HepG2 (cell line): ENCODE measurements at regions not wholly inside any gene's neighbourhood (a gene's known extent, or its start where the extent isn't known, plus 50 kb on each side); places are given as distances from the start of the nearest gene placed in this dataset.

Source experiments
- ATAC-seq: fragments of 200-7000 bp; cut with Tn5 transposase; 3 replicates; pipeline ENCODE4 v1.9.1; 2020; ENCODE audit warnings: mild to moderate bottlenecking, moderate library complexity
- BruUV-seq: library from RNA; stranded (reverse); fragments of 400-500 nt; replicated peaks from 2 replicates; lab custom pipeline; 2021; lab: Mats Ljungman, UMichigan
- CTCF ChIA-PET: fragments of 300-600 bp; formaldehyde crosslinking; extraction: SDS; loops from one replicate; lab custom pipeline; 2021; ENCODE audit warnings: low total read pairs, inconsistent platforms, low intra/inter-chr PET ratio; lab: Yijun Ruan, JAX
- POLR2A ChIA-PET: fragments of 350-600 bp; sonication (Branson Sonifier 250); formaldehyde crosslinking; loops from one replicate; lab custom pipeline; 2020; ENCODE audit warnings: antibody characterized with exemption, inconsistent platforms; lab: Yijun Ruan, JAX
- DNase-seq: peaks from one replicate; pipeline ENCODE4 v3.0.0-alpha.2; 2015; ENCODE audit warnings: low spot score
- FAIRE-seq: peaks from 3 replicates; lab custom pipeline; 2011; peaks lifted over from hg19 to GRCh38; lab: Jason Lieb, UNC
- H2AFZ ChIP-seq: one replicate; pipeline ENCODE4 v1.6.1; 2011; ENCODE audit warnings: low read length, inconsistent platforms
- H3K27ac ChIP-seq: fragments of 300-600 bp; 3 replicates; pipeline ENCODE4 v1.8.0; 2011; ENCODE audit warnings: mixed run types, mild to moderate bottlenecking, mixed read lengths, low read length, inconsistent platforms; ENCODE audit not compliant: insufficient read depth; ENCODE audit errors: extremely low read length
- H3K27me3 ChIP-seq, 2 experiments: fragments of 200-600 bp in 1 of 2; 2 replicates in 1 of 2; 3 replicates in 1 of 2; pipeline versions ENCODE4 v1.6.0 to v1.8.0; 2011; ENCODE audit warnings: low read length in 2 of 2, mild to moderate bottlenecking in 2 of 2, moderate library complexity in 2 of 2, inconsistent platforms in 1 of 2; ENCODE audit not compliant: insufficient read depth in 2 of 2, control insufficient read depth in 1 of 2
- H3K36me3 ChIP-seq, 2 experiments: fragments of 200-600 bp in 1 of 2; replicated peaks in 1 of 2; 2 replicates in 1 of 2; 3 replicates in 1 of 2; pipeline versions ENCODE4 v1.5.1 to v1.8.0; 2011; ENCODE audit warnings: low read length in 2 of 2, inconsistent platforms in 1 of 2; ENCODE audit not compliant: insufficient read depth in 2 of 2, control insufficient read depth in 1 of 2
- H3K4me1 ChIP-seq: 2 replicates; pipeline ENCODE4 v1.5.1; 2012; ENCODE audit warnings: low read length, inconsistent platforms; ENCODE audit not compliant: insufficient read depth
- H3K4me2 ChIP-seq: 2 replicates; pipeline ENCODE4 v1.6.0; 2011; ENCODE audit warnings: low read depth, low read length, inconsistent platforms
- H3K4me3 ChIP-seq, 3 experiments: fragments of 200-600 bp in 1 of 3; sonication (generic), shearing (Covaris generic) in 1 of 3; replicated peaks in 1 of 3; 2 replicates each; pipeline ENCODE4 v1.5.1; 2011 to 2016; ENCODE audit warnings: low read length in 3 of 3, inconsistent platforms in 2 of 3, low read depth in 2 of 3, mild to moderate bottlenecking in 2 of 3, control low read depth in 1 of 3, mixed read lengths in 1 of 3; ENCODE audit not compliant: insufficient read depth in 1 of 3
- H3K79me2 ChIP-seq: one replicate; pipeline ENCODE4 v1.6.1; 2011; ENCODE audit warnings: low read length, inconsistent platforms; ENCODE audit not compliant: insufficient read depth
- H3K9ac ChIP-seq: 2 replicates; pipeline ENCODE4 v1.6.0; 2011; ENCODE audit warnings: mild to moderate bottlenecking, low read depth, low read length, inconsistent platforms; ENCODE audit not compliant: insufficient read depth
- H3K9me3 ChIP-seq: 2 replicates; pipeline ENCODE4 v1.5.1; 2012; ENCODE audit warnings: mild to moderate bottlenecking, low read length
- H4K20me1 ChIP-seq: 2 replicates; pipeline ENCODE4 v1.6.0; 2011; ENCODE audit warnings: inconsistent platforms, mild to moderate bottlenecking, low read length, moderate library complexity; ENCODE audit not compliant: insufficient read depth
- DMTF1 ChIP-seq: sonication (generic); formaldehyde crosslinking; IDR thresholded peaks from 2 replicates; pipeline ENCODE4 v1.4.0; 2020; ENCODE audit warnings: mild to moderate bottlenecking, missing genetic modification reagents
- DR1 ChIP-seq: sonication (generic); formaldehyde crosslinking; IDR thresholded peaks from 2 replicates; pipeline ENCODE4 v1.8.0; 2021; ENCODE audit warnings: mild to moderate bottlenecking, missing genetic modification reagents, inconsistent platforms
- FOXP1 ChIP-seq, 2 experiments: fragments of 450-650 bp in 1 of 2; IDR thresholded peaks; 2 replicates each; pipeline ENCODE4 v1.6.1; 2017 to 2018; ENCODE audit warnings: antibody characterized with exemption in 1 of 2
- GATAD1 ChIP-seq: IDR thresholded peaks from 2 replicates; pipeline ENCODE4 v1.6.1; 2016; ENCODE audit warnings: missing genetic modification reagents, missing compliant biosample characterization
- KDM5B ChIP-seq: sonication (generic); formaldehyde crosslinking; IDR thresholded peaks from 2 replicates; pipeline ENCODE4 v1.4.0; 2020; ENCODE audit warnings: missing genetic modification reagents, mild to moderate bottlenecking, borderline replicate concordance
- ZKSCAN8 ChIP-seq: IDR thresholded peaks from 2 replicates; pipeline ENCODE4 v1.6.1; 2016; ENCODE audit warnings: borderline replicate concordance, missing genetic modification reagents, missing compliant biosample characterization
- ZMYM4 ChIP-seq: sonication (generic); formaldehyde crosslinking; IDR thresholded peaks from 2 replicates; pipeline ENCODE4 v1.8.1; 2023; ENCODE audit warnings: mild to moderate bottlenecking, missing genetic modification reagents
- ZNF17 ChIP-seq: sonication (generic); formaldehyde crosslinking; IDR thresholded peaks from 2 replicates; pipeline ENCODE4 v1.5.0; 2020; ENCODE audit warnings: mild to moderate bottlenecking, missing genetic modification reagents
- ZNF30 ChIP-seq: sonication (generic); formaldehyde crosslinking; IDR thresholded peaks from 2 replicates; pipeline ENCODE4 v1.5.0; 2020; ENCODE audit warnings: mild to moderate bottlenecking, missing genetic modification reagents
- ZNF335 ChIP-seq: sonication (generic); formaldehyde crosslinking; IDR thresholded peaks from 2 replicates; pipeline ENCODE4 v1.4.0; 2020; ENCODE audit warnings: missing genetic modification reagents
- ZNF451 ChIP-seq: sonication (generic); formaldehyde crosslinking; IDR thresholded peaks from 2 replicates; pipeline ENCODE4 v1.5.0; 2020; ENCODE audit warnings: mild to moderate bottlenecking, missing genetic modification reagents
- ZNF577 ChIP-seq: sonication (generic); formaldehyde crosslinking; IDR thresholded peaks from 2 replicates; pipeline ENCODE4 v1.4.0; 2020; ENCODE audit warnings: mild to moderate bottlenecking, low read depth, missing genetic modification reagents, borderline replicate concordance
- ZNF619 ChIP-seq: sonication (generic); formaldehyde crosslinking; IDR thresholded peaks from 2 replicates; pipeline ENCODE4 v1.4.0; 2020; ENCODE audit warnings: mild to moderate bottlenecking, missing genetic modification reagents
- ZNF784 ChIP-seq: sonication (generic); formaldehyde crosslinking; IDR thresholded peaks from 2 replicates; pipeline ENCODE4 v1.5.1; 2020; ENCODE audit warnings: missing genetic modification reagents, mild to moderate bottlenecking, borderline replicate concordance
- WGBS: methylation state at CpG from one replicate; pipeline ENCODE4 v1.1.6; 2017; ENCODE audit warnings: low lambda C conversion rate; 5-methylcytosine and 5-hydroxymethylcytosine counted together
- in situ Hi-C: cut with HindIII; loops from 2 replicates; pipeline ENCODE4 v1.10.0; 2017; ENCODE audit warnings: low pct_unique_long_range_greater_than_20kb; ENCODE audit not compliant: extremely low pct_ligation_motif_present
- intact Hi-C: fragments of 100-400 bp; cut with micrococcal nuclease; formaldehyde crosslinking; loops from one replicate; pipeline ENCODE4 v1.10.0; 2022; ENCODE audit not compliant: unreplicated experiment
- TF ChIP-seq, protein P1 (sequence below): sonication (generic); formaldehyde crosslinking; IDR thresholded peaks from 2 replicates; pipeline ENCODE4 v1.8.0; 2022; ENCODE audit warnings: missing genetic modification reagents, mild to moderate bottlenecking, borderline replicate concordance
- TF ChIP-seq, protein P2 (sequence below): sonication (generic); formaldehyde crosslinking; IDR thresholded peaks from 2 replicates; pipeline ENCODE4 v1.4.0; 2020; ENCODE audit warnings: missing genetic modification reagents
- TF ChIP-seq, protein P3 (sequence below): sonication (generic); formaldehyde crosslinking; IDR thresholded peaks from 2 replicates; pipeline ENCODE4 v1.5.0; 2020; ENCODE audit warnings: mild to moderate bottlenecking, missing genetic modification reagents, moderate library complexity
- TF ChIP-seq, protein P4 (sequence below): sonication (generic); formaldehyde crosslinking; IDR thresholded peaks from 2 replicates; pipeline ENCODE4 v1.5.1; 2020; ENCODE audit warnings: mild to moderate bottlenecking, missing genetic modification reagents, borderline replicate concordance

DNA sequence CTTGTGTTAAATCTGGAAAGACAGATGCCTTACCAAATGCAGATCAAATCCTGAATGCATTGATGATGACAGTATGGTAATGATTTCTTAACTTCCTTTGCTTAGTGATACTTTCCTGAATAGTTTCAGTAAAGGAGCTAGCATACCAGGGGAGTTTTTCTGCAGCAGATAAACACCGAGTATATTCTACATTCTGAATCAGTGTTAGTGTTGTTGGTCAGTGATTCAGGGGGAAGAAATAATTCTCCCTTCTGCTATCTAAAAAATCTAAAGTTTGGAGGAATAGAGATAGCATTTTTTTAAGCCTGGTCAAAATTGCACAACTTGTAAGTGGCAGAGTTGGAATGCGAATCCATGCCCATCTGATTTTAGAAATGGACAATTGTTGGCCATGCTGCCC is 512.2 kb upstream of the MARCKS start:
- no peak overlapping the region for H3K27ac ChIP-seq
- FAIRE-seq (no peak), DNase-seq (no peak), ATAC-seq (no peak)
- H3K27me3 ChIP-seq: no peaks in the 10 kb centered on the region
- 85% methylated on average over 2 of the region's 2 CpGs for WGBS
- no peak overlapping the region for H2AFZ ChIP-seq
- peaks cover 2% of the 10 kb centered on the region for H3K4me1 ChIP-seq
- POLR2A ChIA-PET: no interaction called here
- H3K79me2 ChIP-seq: no peaks in the 10 kb centered on the region
- H3K9ac ChIP-seq: no peak overlapping the region
- intact Hi-C loops: no loop called here
- no peaks in the 10 kb centered on the region for H3K36me3 ChIP-seq
- no peak overlapping the region for H3K4me3 ChIP-seq
- H4K20me1 ChIP-seq: no peaks in the 10 kb centered on the region
- no peak overlapping the region for H3K4me2 ChIP-seq
- H3K9me3 ChIP-seq: no peaks in the 10 kb centered on the region
- in situ Hi-C loops: no loop called here
- no TSS peak for BruUV-seq
- CTCF ChIA-PET: no interaction called here
- TF ChIP-seq ZNF619 (no peak), DMTF1 (CRISPR knock-in tag) (no peak), DR1 (no peak), ZNF577 (CRISPR knock-in tag) (no peak), KDM5B (no peak), ZKSCAN8 (CRISPR knock-in tag) (no peak), ZNF451 (CRISPR knock-in tag) (no peak), ZNF30 (CRISPR knock-in tag) (no peak), ZNF784 (CRISPR knock-in tag) (no peak), ZMYM4 (no peak), ZNF17 (CRISPR knock-in tag) (no peak), FOXP1 (IDR thresholded peaks at IDR 0.05) (no peak), FOXP1 (CRISPR knock-in tag; IDR thresholded peaks at IDR 0.05) (no peak), ZNF335 (CRISPR knock-in tag) (no peak), GATAD1 (no peak)
- TF ChIP-seq, protein P1, sequence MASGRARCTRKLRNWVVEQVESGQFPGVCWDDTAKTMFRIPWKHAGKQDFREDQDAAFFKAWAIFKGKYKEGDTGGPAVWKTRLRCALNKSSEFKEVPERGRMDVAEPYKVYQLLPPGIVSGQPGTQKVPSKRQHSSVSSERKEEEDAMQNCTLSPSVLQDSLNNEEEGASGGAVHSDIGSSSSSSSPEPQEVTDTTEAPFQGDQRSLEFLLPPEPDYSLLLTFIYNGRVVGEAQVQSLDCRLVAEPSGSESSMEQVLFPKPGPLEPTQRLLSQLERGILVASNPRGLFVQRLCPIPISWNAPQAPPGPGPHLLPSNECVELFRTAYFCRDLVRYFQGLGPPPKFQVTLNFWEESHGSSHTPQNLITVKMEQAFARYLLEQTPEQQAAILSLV (CRISPR knock-in tag): no peak
- TF ChIP-seq, protein P2, sequence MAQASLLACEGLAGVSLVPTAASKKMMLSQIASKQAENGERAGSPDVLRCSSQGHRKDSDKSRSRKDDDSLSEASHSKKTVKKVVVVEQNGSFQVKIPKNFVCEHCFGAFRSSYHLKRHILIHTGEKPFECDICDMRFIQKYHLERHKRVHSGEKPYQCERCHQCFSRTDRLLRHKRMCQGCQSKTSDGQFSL: no peak
- TF ChIP-seq, protein P3, sequence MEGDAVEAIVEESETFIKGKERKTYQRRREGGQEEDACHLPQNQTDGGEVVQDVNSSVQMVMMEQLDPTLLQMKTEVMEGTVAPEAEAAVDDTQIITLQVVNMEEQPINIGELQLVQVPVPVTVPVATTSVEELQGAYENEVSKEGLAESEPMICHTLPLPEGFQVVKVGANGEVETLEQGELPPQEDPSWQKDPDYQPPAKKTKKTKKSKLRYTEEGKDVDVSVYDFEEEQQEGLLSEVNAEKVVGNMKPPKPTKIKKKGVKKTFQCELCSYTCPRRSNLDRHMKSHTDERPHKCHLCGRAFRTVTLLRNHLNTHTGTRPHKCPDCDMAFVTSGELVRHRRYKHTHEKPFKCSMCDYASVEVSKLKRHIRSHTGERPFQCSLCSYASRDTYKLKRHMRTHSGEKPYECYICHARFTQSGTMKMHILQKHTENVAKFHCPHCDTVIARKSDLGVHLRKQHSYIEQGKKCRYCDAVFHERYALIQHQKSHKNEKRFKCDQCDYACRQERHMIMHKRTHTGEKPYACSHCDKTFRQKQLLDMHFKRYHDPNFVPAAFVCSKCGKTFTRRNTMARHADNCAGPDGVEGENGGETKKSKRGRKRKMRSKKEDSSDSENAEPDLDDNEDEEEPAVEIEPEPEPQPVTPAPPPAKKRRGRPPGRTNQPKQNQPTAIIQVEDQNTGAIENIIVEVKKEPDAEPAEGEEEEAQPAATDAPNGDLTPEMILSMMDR (CRISPR knock-in tag): no peak
- TF ChIP-seq, protein P4, sequence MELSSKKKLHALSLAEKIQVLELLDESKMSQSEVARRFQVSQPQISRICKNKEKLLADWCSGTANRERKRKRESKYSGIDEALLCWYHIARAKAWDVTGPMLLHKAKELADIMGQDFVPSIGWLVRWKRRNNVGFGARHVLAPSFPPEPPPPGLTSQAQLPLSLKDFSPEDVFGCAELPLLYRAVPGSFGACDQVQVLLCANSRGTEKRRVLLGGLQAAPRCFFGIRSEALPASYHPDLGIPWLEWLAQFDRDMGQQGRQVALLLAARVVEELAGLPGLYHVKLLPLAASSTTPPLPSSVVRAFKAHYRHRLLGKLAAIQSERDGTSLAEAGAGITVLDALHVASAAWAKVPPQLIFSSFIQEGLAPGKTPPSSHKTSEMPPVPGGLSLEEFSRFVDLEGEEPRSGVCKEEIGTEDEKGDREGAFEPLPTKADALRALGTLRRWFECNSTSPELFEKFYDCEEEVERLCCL (CRISPR knock-in tag): no peak
